ENCODE measurements at regions not wholly inside any gene's neighbourhood (a gene's known extent, or its start where the extent isn't known, plus 50 kb on each side); places are given as distances from the start of the nearest gene placed in this dataset.

GRCh38 chr6:25138233-25138933, 140.8 kb upstream of the CARMIL1 start (continued):
- TF ChIP-seq JUND (IDR thresholded peaks at IDR 0.05; ENCODE audit: low read depth, low read length) (no peak), STAT3 (IDR thresholded peaks at IDR 0.05; ENCODE audit: low read depth, low read length) (no peak), POLR2AphosphoS2 (IDR thresholded peaks at IDR 0.05; ENCODE audit: low read depth, low read length) (no peak), GABPA (IDR thresholded peaks at IDR 0.05; ENCODE audit: low read depth) (no peak), MYC (IDR thresholded peaks at IDR 0.05; ENCODE audit: insufficient read depth, insufficient read length, insufficient replicate concordance, low read length, severe bottlenecking) (no peak), STAT1 (conservative IDR thresholded peaks at IDR 0.05) (no peak), EED (IDR thresholded peaks at IDR 0.05; ENCODE audit: low read depth) (peak; percentile 83), SIN3A (IDR thresholded peaks at IDR 0.05; ENCODE audit: low read depth, low read length) (0 out of 2 replicates have a peak, but pooled peaks have one; percentile 31), PAX8 (IDR thresholded peaks at IDR 0.05) (no peak), ATF3 (IDR thresholded peaks at IDR 0.05; ENCODE audit: borderline replicate concordance, extremely low read depth, low read depth, low read length) (no peak), ATF7 (IDR thresholded peaks at IDR 0.05; ENCODE audit: low read depth) (0 out of 2 replicates have a peak, but pooled peaks have one; percentile 44), ZBTB4 (CRISPR knock-in tag; IDR thresholded peaks at IDR 0.05) (no peak), TCF7 (IDR thresholded peaks at IDR 0.05; ENCODE audit: borderline replicate concordance) (no peak), MEF2B (IDR thresholded peaks at IDR 0.05; ENCODE audit: partially characterized antibody, poor library complexity, severe bottlenecking) (no peak), CTCF (IDR thresholded peaks at IDR 0.05 in 2 of 3, conservative IDR thresholded peaks at IDR 0.05 in 1 of 3; ENCODE audit: control insufficient read depth in 2 of 3, extremely low read depth in 1 of 3, insufficient read depth in 1 of 3, low read depth in 3 of 3, low read length in 3 of 3) (peak; percentile 6 to 39 (median 25); a peak in 2 of 6 replicates), ZBTB33 (IDR thresholded peaks at IDR 0.05) (no peak), SMC3 (IDR thresholded peaks at IDR 0.05; ENCODE audit: borderline replicate concordance, low read length) (no peak), PAX5 (IDR thresholded peaks at IDR 0.05; ENCODE audit: borderline replicate concordance, low read depth, low read length) (peak; percentile 57; the same call in 1 of the 2 replicates), SMAD1 (IDR thresholded peaks at IDR 0.05; ENCODE audit: low read depth, partially characterized antibody) (peak; percentile 44), EZH2 (IDR thresholded peaks at IDR 0.05; ENCODE audit: borderline replicate concordance, control insufficient read depth, low read depth, low read length) (no peak), POU2F2 (IDR thresholded peaks at IDR 0.05; ENCODE audit: borderline replicate concordance, low read depth, low read length) (no peak), CREB1 (IDR thresholded peaks at IDR 0.05; ENCODE audit: low read depth) (no peak; the same call in 1 of the 2 replicates)

All from GM12878 (cell line).